ENCODE measurements at regions not wholly inside any gene's neighbourhood (a gene's known extent, or its start where the extent isn't known, plus 50 kb on each side); places are given as distances from the start of the nearest gene placed in this dataset.

DNA sequence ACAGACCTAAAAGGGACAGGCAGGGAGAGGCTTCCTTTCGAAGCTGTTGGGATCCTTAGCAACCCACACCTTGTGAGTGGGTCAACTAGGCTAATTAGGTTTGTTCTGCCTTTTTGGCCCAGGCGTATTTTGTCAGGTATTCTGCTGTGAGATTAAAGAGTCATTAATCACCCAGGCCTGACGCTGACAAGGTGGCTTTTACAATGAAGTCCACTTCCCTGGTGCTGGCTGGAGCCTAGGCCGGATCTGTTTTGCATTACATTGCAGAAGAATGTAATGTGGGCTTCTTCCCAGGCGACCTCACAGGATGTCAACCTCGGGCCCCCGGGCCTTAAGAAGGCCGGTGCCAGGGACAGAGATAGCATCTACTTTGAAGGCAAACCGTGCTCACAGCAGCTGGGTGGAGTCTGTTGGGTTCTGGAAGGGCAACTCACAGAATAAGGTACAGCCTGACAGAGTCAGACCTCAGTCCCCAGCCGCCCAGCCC, 76.9 kb downstream of the HES1 start:
- Histone ChIP-seq H3K27ac (peak overlapping the region; percentile 99), H3K9me3 (ENCODE audit: control insufficient read depth, low read length) (no peaks in the 10 kb centered on the region), H3K4me2 (ENCODE audit: low read length) (peak overlapping the region; percentile 22), H3K36me3 (ENCODE audit: control insufficient read depth, insufficient read depth, low read length) (no peaks in the 10 kb centered on the region), H3K9ac (no peak overlapping the region), H2AFZ (peak overlapping the region; percentile 65), H3K4me3 (ENCODE audit: low read depth, low read length) (no peak overlapping the region), H3K27me3 (ENCODE audit: control insufficient read depth, insufficient read depth, low read length) (no peaks in the 10 kb centered on the region), H3K4me1 (peaks cover 69% of the 10 kb centered on the region), H3K79me2 (no peaks in the 10 kb centered on the region)
- TF ChIP-seq, protein P1, sequence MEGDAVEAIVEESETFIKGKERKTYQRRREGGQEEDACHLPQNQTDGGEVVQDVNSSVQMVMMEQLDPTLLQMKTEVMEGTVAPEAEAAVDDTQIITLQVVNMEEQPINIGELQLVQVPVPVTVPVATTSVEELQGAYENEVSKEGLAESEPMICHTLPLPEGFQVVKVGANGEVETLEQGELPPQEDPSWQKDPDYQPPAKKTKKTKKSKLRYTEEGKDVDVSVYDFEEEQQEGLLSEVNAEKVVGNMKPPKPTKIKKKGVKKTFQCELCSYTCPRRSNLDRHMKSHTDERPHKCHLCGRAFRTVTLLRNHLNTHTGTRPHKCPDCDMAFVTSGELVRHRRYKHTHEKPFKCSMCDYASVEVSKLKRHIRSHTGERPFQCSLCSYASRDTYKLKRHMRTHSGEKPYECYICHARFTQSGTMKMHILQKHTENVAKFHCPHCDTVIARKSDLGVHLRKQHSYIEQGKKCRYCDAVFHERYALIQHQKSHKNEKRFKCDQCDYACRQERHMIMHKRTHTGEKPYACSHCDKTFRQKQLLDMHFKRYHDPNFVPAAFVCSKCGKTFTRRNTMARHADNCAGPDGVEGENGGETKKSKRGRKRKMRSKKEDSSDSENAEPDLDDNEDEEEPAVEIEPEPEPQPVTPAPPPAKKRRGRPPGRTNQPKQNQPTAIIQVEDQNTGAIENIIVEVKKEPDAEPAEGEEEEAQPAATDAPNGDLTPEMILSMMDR (IDR thresholded peaks at IDR 0.05), result no peak

DNA sequence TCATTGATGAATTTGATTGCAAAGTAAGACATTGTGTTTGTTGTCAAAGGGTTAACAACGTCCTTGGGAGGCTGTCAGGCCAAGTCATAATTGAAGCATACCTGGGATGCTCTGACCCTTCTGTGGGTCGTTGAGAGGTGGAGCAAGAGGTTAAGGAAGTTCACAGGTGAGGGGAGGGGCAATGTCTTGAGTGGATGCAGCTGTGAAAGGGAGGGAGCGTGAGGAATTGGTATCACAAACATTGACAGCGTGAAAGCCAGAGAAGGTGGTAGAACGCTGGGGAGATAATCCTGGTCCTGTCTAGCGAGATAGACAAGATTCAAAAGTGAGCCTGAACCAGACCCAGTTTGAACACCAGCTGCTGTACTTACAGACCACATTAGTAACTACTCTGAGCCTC, 79.4 kb downstream of the HES1 start:
- Histone ChIP-seq H3K4me3 (ENCODE audit: low read depth, low read length) (no peak overlapping the region), H3K9ac (no peak overlapping the region), H3K27me3 (ENCODE audit: control insufficient read depth, insufficient read depth, low read length) (no peaks in the 10 kb centered on the region), H3K9me3 (ENCODE audit: control insufficient read depth, low read length) (no peaks in the 10 kb centered on the region), H2AFZ (peak overlapping the region; percentile 54), H3K27ac (peak overlapping the region; percentile 62), H3K4me1 (peaks cover 63% of the 10 kb centered on the region), H3K4me2 (ENCODE audit: low read length) (peak overlapping the region; percentile 23), H3K79me2 (no peaks in the 10 kb centered on the region), H3K36me3 (ENCODE audit: control insufficient read depth, insufficient read depth, low read length) (no peaks in the 10 kb centered on the region)
- TF ChIP-seq, protein P1 (IDR thresholded peaks at IDR 0.05), result no peak

DNA sequence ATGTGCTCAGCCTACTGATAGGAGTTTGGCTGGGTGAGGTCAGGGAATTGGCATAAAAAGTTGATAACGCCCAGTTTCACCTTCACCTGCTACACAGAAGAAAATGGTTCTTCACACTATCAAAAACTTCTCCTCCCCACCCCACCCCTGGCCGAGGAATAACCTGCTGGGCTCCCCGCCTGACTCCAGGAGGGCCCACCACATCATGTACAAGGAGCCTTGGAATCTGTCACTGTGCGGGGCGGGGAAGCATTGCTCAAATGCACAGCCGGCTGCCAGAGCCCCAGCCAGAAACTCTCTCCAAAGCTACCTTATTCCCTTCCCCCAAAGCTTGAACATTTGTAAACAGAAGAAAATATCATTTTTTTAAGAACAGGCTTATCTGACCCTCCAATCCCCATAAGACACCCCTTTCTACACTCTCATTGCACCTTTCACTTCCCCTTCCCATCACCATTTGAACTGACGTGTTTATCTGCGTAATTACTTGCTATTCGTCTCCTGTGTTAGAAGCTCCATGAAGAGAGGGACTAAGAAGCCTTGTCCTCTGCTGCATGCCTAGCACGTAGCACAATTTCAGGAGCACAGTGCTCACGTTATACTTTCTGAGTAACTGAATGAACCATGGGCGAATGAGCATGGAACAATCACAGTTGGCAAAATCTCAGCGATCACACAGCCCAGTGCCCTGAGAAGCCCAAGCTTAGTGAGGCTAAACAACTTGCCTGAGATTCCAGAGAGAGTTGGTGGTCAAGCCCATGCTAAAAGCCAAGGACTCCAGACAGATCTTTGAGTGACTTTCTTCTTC, 82.9 kb downstream of the HES1 start:
- Histone ChIP-seq H3K9ac (no peak overlapping the region), H3K36me3 (ENCODE audit: control insufficient read depth, insufficient read depth, low read length) (no peaks in the 10 kb centered on the region), H3K27me3 (ENCODE audit: control insufficient read depth, insufficient read depth, low read length) (no peaks in the 10 kb centered on the region), H3K79me2 (no peaks in the 10 kb centered on the region), H3K4me2 (ENCODE audit: low read length) (no peak overlapping the region), H3K4me3 (ENCODE audit: low read depth, low read length) (no peak overlapping the region), H3K9me3 (ENCODE audit: control insufficient read depth, low read length) (no peaks in the 10 kb centered on the region), H3K4me1 (peaks cover 29% of the 10 kb centered on the region), H2AFZ (no peak overlapping the region), H3K27ac (no peak overlapping the region)
- TF ChIP-seq, protein P1 (IDR thresholded peaks at IDR 0.05), result no peak

DNA sequence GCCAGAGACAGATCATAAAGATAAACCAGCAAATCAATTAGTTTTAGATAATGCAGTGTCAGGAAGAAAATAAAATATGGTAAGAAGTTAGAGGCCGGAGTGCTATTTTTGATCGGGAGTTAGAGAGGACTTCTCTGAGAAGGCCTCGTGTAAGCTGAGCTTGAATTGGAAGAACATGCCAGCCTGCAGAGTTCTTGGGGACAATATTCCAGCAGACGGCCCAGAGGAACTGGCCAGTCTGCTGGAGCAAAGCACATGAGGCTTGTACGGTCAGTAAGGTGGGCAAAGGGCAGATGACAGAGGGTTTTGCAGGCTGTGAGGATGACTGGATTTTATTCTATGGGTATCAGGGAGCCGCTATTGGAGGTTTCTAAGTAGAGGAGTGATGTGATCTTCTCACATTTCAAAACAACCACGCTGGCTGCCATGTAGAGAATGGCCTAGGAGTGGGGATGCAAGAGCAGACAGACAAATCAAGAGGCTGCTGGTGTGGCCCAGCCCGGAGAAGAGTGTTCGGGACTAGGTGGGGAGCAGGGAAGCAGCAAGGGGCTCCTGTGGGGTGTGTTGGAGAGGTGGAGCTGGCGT, 84.0 kb downstream of the HES1 start:
- Histone ChIP-seq H3K79me2 (no peaks in the 10 kb centered on the region), H3K4me1 (peaks cover 23% of the 10 kb centered on the region), H3K4me3 (ENCODE audit: low read depth, low read length) (no peak overlapping the region), H3K9me3 (ENCODE audit: control insufficient read depth, low read length) (no peaks in the 10 kb centered on the region), H3K36me3 (ENCODE audit: control insufficient read depth, insufficient read depth, low read length) (no peaks in the 10 kb centered on the region), H3K27me3 (ENCODE audit: control insufficient read depth, insufficient read depth, low read length) (no peaks in the 10 kb centered on the region), H3K4me2 (ENCODE audit: low read length) (no peak overlapping the region), H3K27ac (peak overlapping the region; percentile 31), H3K9ac (no peak overlapping the region), H2AFZ (peak overlapping the region; percentile 69)
- TF ChIP-seq, protein P1 (IDR thresholded peaks at IDR 0.05), result no peak

Measured in parathyroid adenoma (tissue), 2 donors.